ENCODE measurements at regions not wholly inside any gene's neighbourhood (a gene's known extent, or its start where the extent isn't known, plus 50 kb on each side); places are given as distances from the start of the nearest gene placed in this dataset.

- TF ChIP-seq CTCF (conservative IDR thresholded peaks at IDR 0.05; ENCODE audit: low read length) (no peak), EZH2phosphoT487 (IDR thresholded peaks at IDR 0.05; ENCODE audit: borderline replicate concordance, low read depth, low read length) (no peak)
These were observed 86.7 kb upstream of the USP24 start for GRCh38 chr1:55301912-55302311.
